BJ (cell line): ENCODE measurements at regions not wholly inside any gene's neighbourhood (a gene's known extent, or its start where the extent isn't known, plus 50 kb on each side); places are given as distances from the start of the nearest gene placed in this dataset.
"Not testable (repeated sequence)": the region's sequence is repeated elsewhere in the genome, so short reads cannot be mapped to it uniquely, and the experiment has no call there.

Source experiments
- CTCF ChIA-PET: fragments of 350-600 bp; formaldehyde crosslinking; extraction: SDS; loops from one replicate; lab custom pipeline; 2021; ENCODE audit warnings: antibody characterized with exemption, inconsistent platforms; lab: Yijun Ruan, JAX
- POLR2A ChIA-PET: fragments of 300-600 bp; sonication (Branson Sonifier 250); formaldehyde crosslinking; extraction: SDS; loops from one replicate; lab custom pipeline; 2021; ENCODE audit warnings: antibody characterized with exemption; lab: Charles Lee
- DNase-seq: peaks from one replicate; pipeline ENCODE4 v3.0.0-alpha.2; 2011; ENCODE audit warnings: low read depth
- H3K27me3 ChIP-seq: 2 replicates; pipeline ENCODE4 v1.6.0; 2011; ENCODE audit warnings: low read length; ENCODE audit not compliant: control insufficient read depth, insufficient read depth
- H3K36me3 ChIP-seq: 2 replicates; pipeline ENCODE4 v1.5.1; 2011; ENCODE audit warnings: low read length; ENCODE audit not compliant: control insufficient read depth, insufficient read depth
- H3K4me3 ChIP-seq: 2 replicates; pipeline ENCODE4 v1.5.1; 2011; ENCODE audit warnings: low read depth, mild to moderate bottlenecking, control low read depth, low read length
- TF ChIP-seq, protein P1 (sequence below): IDR thresholded peaks from 2 replicates; pipeline ENCODE4 v1.5.1; 2011; ENCODE audit warnings: low read depth, mild to moderate bottlenecking, control low read depth, inconsistent platforms, low read length, moderate library complexity; ENCODE audit not compliant: insufficient read depth

DNA sequence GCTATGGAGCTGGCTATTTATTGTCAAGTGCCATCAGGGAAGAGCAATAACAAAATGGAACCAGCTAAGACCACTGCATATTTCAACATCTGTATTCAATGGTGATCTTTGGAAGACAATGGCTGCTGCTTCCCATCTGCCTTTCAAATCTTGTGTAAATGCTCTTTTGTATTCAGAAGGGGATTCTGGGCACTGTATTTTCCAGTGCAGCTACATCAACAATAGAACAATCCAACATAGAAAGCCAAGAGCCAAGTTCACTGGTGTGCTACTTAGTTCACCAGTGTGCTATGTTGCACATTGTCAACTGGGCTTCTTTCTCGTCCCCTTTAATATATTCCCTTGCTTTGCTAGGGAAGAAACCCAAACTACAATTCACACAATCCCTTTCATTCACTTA is 128.8 kb upstream of the OR4E1 start:
- DNase-seq, result no peak
- POLR2A ChIA-PET, result no interaction called here
- TF ChIP-seq, protein P1, sequence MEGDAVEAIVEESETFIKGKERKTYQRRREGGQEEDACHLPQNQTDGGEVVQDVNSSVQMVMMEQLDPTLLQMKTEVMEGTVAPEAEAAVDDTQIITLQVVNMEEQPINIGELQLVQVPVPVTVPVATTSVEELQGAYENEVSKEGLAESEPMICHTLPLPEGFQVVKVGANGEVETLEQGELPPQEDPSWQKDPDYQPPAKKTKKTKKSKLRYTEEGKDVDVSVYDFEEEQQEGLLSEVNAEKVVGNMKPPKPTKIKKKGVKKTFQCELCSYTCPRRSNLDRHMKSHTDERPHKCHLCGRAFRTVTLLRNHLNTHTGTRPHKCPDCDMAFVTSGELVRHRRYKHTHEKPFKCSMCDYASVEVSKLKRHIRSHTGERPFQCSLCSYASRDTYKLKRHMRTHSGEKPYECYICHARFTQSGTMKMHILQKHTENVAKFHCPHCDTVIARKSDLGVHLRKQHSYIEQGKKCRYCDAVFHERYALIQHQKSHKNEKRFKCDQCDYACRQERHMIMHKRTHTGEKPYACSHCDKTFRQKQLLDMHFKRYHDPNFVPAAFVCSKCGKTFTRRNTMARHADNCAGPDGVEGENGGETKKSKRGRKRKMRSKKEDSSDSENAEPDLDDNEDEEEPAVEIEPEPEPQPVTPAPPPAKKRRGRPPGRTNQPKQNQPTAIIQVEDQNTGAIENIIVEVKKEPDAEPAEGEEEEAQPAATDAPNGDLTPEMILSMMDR, result no peak
- CTCF ChIA-PET, result no interaction called here
- H3K4me3 ChIP-seq, result no peak overlapping the region
- H3K27me3 ChIP-seq, result no peaks in the 10 kb centered on the region
- no peaks in the 10 kb centered on the region for H3K36me3 ChIP-seq

DNA sequence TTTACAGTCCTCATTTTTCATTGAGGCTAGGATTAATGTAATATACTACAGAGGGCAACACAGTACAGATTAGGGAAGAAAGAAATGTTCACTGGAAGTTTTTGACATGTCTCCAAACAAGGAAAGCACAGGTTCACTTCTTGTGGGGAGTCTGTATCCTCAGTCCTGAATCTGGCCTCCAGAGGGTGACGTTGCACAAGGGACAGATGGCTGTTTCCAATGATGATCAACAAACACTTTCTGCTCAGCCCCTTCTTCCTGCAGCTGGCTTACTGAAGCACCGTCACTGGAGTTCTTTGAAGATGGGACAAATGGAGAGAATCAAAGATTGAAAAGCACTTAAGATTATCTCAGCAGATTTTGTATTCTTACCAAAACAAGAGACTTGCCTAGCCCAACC is 123.3 kb upstream of the OR4E1 start:
- ChIA-PET POLR2A (no interaction called here), CTCF (no interaction called here)
- H3K36me3 ChIP-seq, result no peaks in the 10 kb centered on the region
- no peaks in the 10 kb centered on the region for H3K27me3 ChIP-seq
- DNase-seq, result no peak
- TF ChIP-seq, protein P1, result no peak
- no peak overlapping the region for H3K4me3 ChIP-seq

DNA sequence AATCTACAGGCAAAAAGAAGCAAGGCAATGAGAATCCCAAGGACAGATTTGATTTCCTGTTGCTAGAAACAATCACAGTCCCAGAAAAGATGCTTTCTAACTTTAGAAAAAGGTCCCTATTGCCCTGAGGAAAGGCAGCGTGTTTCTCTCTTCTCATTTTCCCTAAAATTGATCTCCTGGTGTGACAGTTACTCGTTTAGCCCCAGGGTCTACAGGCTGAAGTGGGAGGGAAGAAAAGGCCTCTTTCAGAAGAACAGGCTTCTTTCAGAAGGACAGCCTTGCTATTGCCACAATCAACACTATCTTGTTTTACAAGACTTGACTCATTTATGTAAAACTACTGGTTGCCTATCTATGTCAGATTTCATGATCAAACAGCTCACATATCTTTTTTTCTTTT is 121.8 kb upstream of the OR4E1 start:
- CTCF ChIA-PET, result no interaction called here

DNA sequence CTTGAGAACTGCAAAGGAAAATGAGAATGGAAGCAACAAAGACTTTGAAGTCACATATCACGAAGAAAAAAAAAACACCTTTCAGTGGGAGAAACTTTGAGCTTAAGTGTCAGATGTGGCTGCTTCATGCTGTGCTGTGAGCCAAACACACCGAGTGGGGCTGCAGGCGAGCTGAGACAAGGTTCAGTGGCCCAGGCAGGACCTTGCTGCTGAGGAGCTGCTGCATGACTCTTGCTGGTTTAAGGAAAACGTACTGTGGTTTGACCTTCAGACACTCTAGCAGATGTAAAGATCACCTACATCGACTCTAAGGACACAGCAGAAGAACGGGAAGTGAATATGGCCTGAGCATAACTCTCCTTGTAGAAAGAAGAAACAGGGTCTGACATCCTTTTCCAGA is 118.1 kb upstream of the OR4E1 start:
- no peak for DNase-seq
- TF ChIP-seq, protein P1, result no peak
- Histone ChIP-seq H3K27me3 (no peaks in the 10 kb centered on the region), H3K4me3 (no peak overlapping the region), H3K36me3 (no peaks in the 10 kb centered on the region)
- CTCF ChIA-PET, result no interaction called here
- POLR2A ChIA-PET, result no interaction called here

More for the DNA sequence above, 121.8 kb upstream of the OR4E1 start:
- Histone ChIP-seq H3K36me3 (no peaks in the 10 kb centered on the region), H3K4me3 (no peak overlapping the region), H3K27me3 (no peaks in the 10 kb centered on the region)
- POLR2A ChIA-PET, result no interaction called here
- DNase-seq, result no peak
- TF ChIP-seq, protein P1, result no peak

DNA sequence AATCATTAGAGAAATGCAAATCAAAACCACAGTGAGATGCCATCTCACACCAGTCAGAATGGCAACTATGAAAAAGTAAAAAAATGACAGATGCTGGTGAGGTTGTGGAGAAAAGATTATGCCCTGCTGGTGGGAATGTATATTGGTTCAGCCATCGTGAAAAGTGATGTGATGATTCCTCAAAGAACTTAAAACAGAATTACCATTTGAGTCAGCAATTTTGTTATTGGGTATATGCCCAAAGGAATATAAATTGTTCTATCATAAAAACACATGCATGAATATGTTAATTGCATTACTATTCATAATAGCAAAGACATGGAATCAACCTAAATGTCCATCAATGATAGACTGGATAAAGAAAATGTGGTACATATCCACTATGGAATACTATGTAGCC is 115.1 kb upstream of the OR4E1 start:
- H3K4me3 ChIP-seq, H3K27me3 ChIP-seq, H3K36me3 ChIP-seq, DNase-seq, POLR2A ChIA-PET, CTCF ChIA-PET: not testable (repeated sequence)

DNA sequence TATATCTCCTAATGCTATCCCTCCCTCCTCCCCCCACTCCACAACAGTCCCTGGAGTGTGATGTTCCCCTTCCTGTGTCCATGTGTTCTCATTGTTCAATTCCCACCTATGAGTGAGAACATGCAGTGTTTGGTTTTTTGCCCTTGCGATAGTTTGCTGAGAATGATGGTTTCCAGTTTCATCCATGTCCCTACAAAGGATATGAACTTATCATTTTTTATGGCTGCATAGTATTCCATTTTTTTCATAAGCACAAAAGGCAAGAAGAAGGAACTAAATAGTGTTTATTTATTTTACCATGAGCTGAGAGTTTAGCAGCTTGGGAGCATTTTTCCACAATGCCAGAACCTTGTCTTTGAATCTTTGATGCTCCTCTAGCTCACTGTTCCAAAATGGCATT is 113.6 kb upstream of the OR4E1 start:
- CTCF ChIA-PET, H3K36me3 ChIP-seq, POLR2A ChIA-PET, DNase-seq, H3K4me3 ChIP-seq, H3K27me3 ChIP-seq: not testable (repeated sequence)
